GM23338 (cell line): ENCODE measurements at regions not wholly inside any gene's neighbourhood (a gene's known extent, or its start where the extent isn't known, plus 50 kb on each side); places are given as distances from the start of the nearest gene placed in this dataset.

ENCODE experiments used
- ATAC-seq: fragments of 200-7000 bp; cut with Tn5 transposase; 3 replicates; pipeline ENCODE4 v1.9.1; 2020
- DNase-seq: peaks from one replicate; pipeline ENCODE4 v3.0.0-alpha.2; 2015; ENCODE audit warnings: low spot score
- H2AFZ ChIP-seq: fragments of 200-600 bp; sonication (generic); 2 replicates; pipeline ENCODE4 v1.8.0; 2016; ENCODE audit warnings: antibody characterized with exemption, mild to moderate bottlenecking, moderate library complexity
- H3F3A ChIP-seq: fragments of 200-600 bp; sonication (generic); replicated peaks from 2 replicates; pipeline ENCODE4 v1.8.0; 2017; ENCODE audit warnings: antibody characterized with exemption, mixed run types, low read depth
- H3K27ac ChIP-seq: fragments of 200-600 bp; sonication (generic); 2 replicates; pipeline ENCODE4 v1.6.1; 2016; ENCODE audit warnings: low read depth
- H3K27me3 ChIP-seq: fragments of 200-600 bp; sonication (generic); 2 replicates; pipeline ENCODE4 v1.8.0; 2016; ENCODE audit warnings: mild to moderate bottlenecking, mixed run types, moderate library complexity; ENCODE audit not compliant: insufficient read depth
- H3K36me3 ChIP-seq: fragments of 200-600 bp; sonication (generic); 2 replicates; pipeline ENCODE4 v1.8.0; 2016; ENCODE audit warnings: mild to moderate bottlenecking; ENCODE audit not compliant: insufficient read depth
- H3K4me1 ChIP-seq: fragments of 200-600 bp; sonication (generic); 2 replicates; pipeline ENCODE4 v1.8.0; 2016; ENCODE audit warnings: mild to moderate bottlenecking, moderate library complexity; ENCODE audit not compliant: insufficient read depth
- H3K4me2 ChIP-seq: fragments of 200-600 bp; sonication (generic); 2 replicates; pipeline ENCODE4 v1.7.1; 2017; ENCODE audit warnings: mixed run types
- H3K4me3 ChIP-seq: fragments of 200-600 bp; sonication (generic); 2 replicates; pipeline ENCODE4 v1.6.1; 2016; ENCODE audit warnings: mixed run types
- H3K79me2 ChIP-seq: fragments of 200-600 bp; sonication (generic); replicated peaks from 2 replicates; pipeline ENCODE4 v1.8.0; 2017; ENCODE audit warnings: mild to moderate bottlenecking; ENCODE audit not compliant: insufficient read depth
- H3K9me2 ChIP-seq: fragments of 200-600 bp; sonication (generic); 2 replicates; pipeline ENCODE4 v1.8.0; 2017; ENCODE audit not compliant: insufficient read depth
- H4K20me1 ChIP-seq: fragments of 200-600 bp; sonication (generic); replicated peaks from 2 replicates; pipeline ENCODE4 v1.8.0; 2017; ENCODE audit warnings: mild to moderate bottlenecking; ENCODE audit not compliant: insufficient read depth
- H3K27ac Mint-ChIP-seq: 2 replicates; pipeline ENCODE4 v1.8.0; 2020; ENCODE audit warnings: inconsistent platforms, mild to moderate bottlenecking, moderate library complexity, mixed read lengths
- H3K27me3 Mint-ChIP-seq: 3 replicates; pipeline ENCODE4 v1.8.0; 2022; ENCODE audit warnings: low read depth, mild to moderate bottlenecking, moderate library complexity, mixed read lengths, inconsistent platforms; ENCODE audit not compliant: insufficient read depth, poor library complexity
- H3K36me3 Mint-ChIP-seq: 3 replicates; pipeline ENCODE4 v1.8.0; 2021; ENCODE audit warnings: low read depth, mild to moderate bottlenecking, inconsistent platforms, moderate library complexity, mixed read lengths
- H3K4me1 Mint-ChIP-seq: 3 replicates; pipeline ENCODE4 v1.8.0; 2020; ENCODE audit warnings: mild to moderate bottlenecking, inconsistent platforms, mixed read lengths
- H3K4me3 Mint-ChIP-seq: 3 replicates; pipeline ENCODE4 v1.8.0; 2021; ENCODE audit warnings: moderate library complexity, mild to moderate bottlenecking, inconsistent platforms, mixed read lengths
- H3K9me3 Mint-ChIP-seq: 3 replicates; pipeline ENCODE4 v1.8.0; 2020; ENCODE audit warnings: moderate library complexity, mild to moderate bottlenecking, inconsistent platforms, mixed read lengths
- CREB1 ChIP-seq: fragments of 250-450 bp; sonication (Bioruptor Pico); IDR thresholded peaks from 2 replicates; pipeline ENCODE4 v1.5.0; 2020; ENCODE audit warnings: low read depth, mild to moderate bottlenecking, moderate library complexity
- EZH2 ChIP-seq: fragments of 200-600 bp; sonication (generic); IDR thresholded peaks from one replicate; pipeline ENCODE4 v1.8.0; 2017; ENCODE audit warnings: antibody characterized with exemption, mild to moderate bottlenecking, low read depth; ENCODE audit not compliant: unreplicated experiment
- EZH2phosphoT487 ChIP-seq: fragments of 200-600 bp; sonication (generic); IDR thresholded peaks from one replicate; pipeline ENCODE4 v1.8.1; 2018; ENCODE audit warnings: antibody characterized with exemption; ENCODE audit not compliant: unreplicated experiment
- JUNB ChIP-seq: IDR thresholded peaks from one replicate; pipeline ENCODE4 v1.6.1; 2016; ENCODE audit warnings: antibody characterized with exemption; ENCODE audit not compliant: unreplicated experiment
- NANOG ChIP-seq: IDR thresholded peaks from 2 replicates; pipeline ENCODE4 v1.6.1; 2016; ENCODE audit warnings: antibody characterized with exemption, borderline replicate concordance
- ZNF331 ChIP-seq: fragments of 250-450 bp; sonication (Bioruptor Pico); IDR thresholded peaks from 2 replicates; pipeline ENCODE4 v1.5.0; 2020; ENCODE audit warnings: low read depth, mild to moderate bottlenecking, moderate library complexity
- ZNF462 ChIP-seq: fragments of 250-450 bp; sonication (Bioruptor Pico); IDR thresholded peaks from 2 replicates; pipeline ENCODE4 v1.5.0; 2020; ENCODE audit warnings: mild to moderate bottlenecking, moderate library complexity
- TF ChIP-seq, protein P1 (sequence below): IDR thresholded peaks from 2 replicates; pipeline ENCODE4 v1.6.1; 2016; ENCODE audit warnings: antibody characterized with exemption
- TF ChIP-seq, protein P2 (sequence below): IDR thresholded peaks from one replicate; pipeline ENCODE4 v1.6.1; 2018; ENCODE audit warnings: antibody characterized with exemption; ENCODE audit not compliant: unreplicated experiment

GRCh38 chr12:91746976-91747375, 398.7 kb downstream of the BTG1 start:
- no peak overlapping the region for H3K4me3 Mint-ChIP-seq
- no peak overlapping the region for H3K4me3 ChIP-seq
- H3K9me2 ChIP-seq: no peaks in the 10 kb centered on the region
- no peaks in the 10 kb centered on the region for H3K79me2 ChIP-seq
- TF ChIP-seq ZNF331 (CRISPR knock-in tag): no peak
- no peak for TF ChIP-seq EZH2
- TF ChIP-seq, protein P1, sequence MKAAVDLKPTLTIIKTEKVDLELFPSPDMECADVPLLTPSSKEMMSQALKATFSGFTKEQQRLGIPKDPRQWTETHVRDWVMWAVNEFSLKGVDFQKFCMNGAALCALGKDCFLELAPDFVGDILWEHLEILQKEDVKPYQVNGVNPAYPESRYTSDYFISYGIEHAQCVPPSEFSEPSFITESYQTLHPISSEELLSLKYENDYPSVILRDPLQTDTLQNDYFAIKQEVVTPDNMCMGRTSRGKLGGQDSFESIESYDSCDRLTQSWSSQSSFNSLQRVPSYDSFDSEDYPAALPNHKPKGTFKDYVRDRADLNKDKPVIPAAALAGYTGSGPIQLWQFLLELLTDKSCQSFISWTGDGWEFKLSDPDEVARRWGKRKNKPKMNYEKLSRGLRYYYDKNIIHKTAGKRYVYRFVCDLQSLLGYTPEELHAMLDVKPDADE: no peak
- TF ChIP-seq, protein P2, sequence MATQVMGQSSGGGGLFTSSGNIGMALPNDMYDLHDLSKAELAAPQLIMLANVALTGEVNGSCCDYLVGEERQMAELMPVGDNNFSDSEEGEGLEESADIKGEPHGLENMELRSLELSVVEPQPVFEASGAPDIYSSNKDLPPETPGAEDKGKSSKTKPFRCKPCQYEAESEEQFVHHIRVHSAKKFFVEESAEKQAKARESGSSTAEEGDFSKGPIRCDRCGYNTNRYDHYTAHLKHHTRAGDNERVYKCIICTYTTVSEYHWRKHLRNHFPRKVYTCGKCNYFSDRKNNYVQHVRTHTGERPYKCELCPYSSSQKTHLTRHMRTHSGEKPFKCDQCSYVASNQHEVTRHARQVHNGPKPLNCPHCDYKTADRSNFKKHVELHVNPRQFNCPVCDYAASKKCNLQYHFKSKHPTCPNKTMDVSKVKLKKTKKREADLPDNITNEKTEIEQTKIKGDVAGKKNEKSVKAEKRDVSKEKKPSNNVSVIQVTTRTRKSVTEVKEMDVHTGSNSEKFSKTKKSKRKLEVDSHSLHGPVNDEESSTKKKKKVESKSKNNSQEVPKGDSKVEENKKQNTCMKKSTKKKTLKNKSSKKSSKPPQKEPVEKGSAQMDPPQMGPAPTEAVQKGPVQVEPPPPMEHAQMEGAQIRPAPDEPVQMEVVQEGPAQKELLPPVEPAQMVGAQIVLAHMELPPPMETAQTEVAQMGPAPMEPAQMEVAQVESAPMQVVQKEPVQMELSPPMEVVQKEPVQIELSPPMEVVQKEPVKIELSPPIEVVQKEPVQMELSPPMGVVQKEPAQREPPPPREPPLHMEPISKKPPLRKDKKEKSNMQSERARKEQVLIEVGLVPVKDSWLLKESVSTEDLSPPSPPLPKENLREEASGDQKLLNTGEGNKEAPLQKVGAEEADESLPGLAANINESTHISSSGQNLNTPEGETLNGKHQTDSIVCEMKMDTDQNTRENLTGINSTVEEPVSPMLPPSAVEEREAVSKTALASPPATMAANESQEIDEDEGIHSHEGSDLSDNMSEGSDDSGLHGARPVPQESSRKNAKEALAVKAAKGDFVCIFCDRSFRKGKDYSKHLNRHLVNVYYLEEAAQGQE: no peak
- TF ChIP-seq CREB1: no peak
- no peaks in the 10 kb centered on the region for H3F3A ChIP-seq
- no peaks in the 10 kb centered on the region for H4K20me1 ChIP-seq
- H3K36me3 ChIP-seq: no peaks in the 10 kb centered on the region
- no peaks in the 10 kb centered on the region for H3K4me1 ChIP-seq
- no peaks in the 10 kb centered on the region for H3K4me1 Mint-ChIP-seq
- no peaks in the 10 kb centered on the region for H3K27me3 ChIP-seq
- no peak for DNase-seq
- H3K4me2 ChIP-seq: no peak overlapping the region
- H3K27ac Mint-ChIP-seq: no peak overlapping the region
- H3K27me3 Mint-ChIP-seq: no peaks in the 10 kb centered on the region
- no peak for ATAC-seq
- H3K36me3 Mint-ChIP-seq: peaks cover 2% of the 10 kb centered on the region; the same call in 1 of the 3 replicates
- no peak overlapping the region for H2AFZ ChIP-seq
- H3K9me3 Mint-ChIP-seq: peaks cover 2% of the 10 kb centered on the region; the same call in 1 of the 3 replicates
- H3K27ac ChIP-seq: no peak overlapping the region

- Histone ChIP-seq H2AFZ (peak overlapping the region; percentile 53; the same call in 1 of the 2 replicates), H3K27me3 (no peaks in the 10 kb centered on the region), H3K36me3 (no peaks in the 10 kb centered on the region), H3F3A (no peaks in the 10 kb centered on the region), H3K4me1 (no peaks in the 10 kb centered on the region), H4K20me1 (no peaks in the 10 kb centered on the region), H3K27ac (no peak overlapping the region), H3K79me2 (no peaks in the 10 kb centered on the region), H3K4me2 (no peak overlapping the region), H3K4me3 (no peak overlapping the region), H3K9me2 (no peaks in the 10 kb centered on the region)
- ATAC-seq (no peak), DNase-seq (no peak)
- TF ChIP-seq NANOG (no peak), EZH2phosphoT487 (no peak), ZNF462 (no peak), JUNB (no peak)
- no peak overlapping the region for H3K4me3 Mint-ChIP-seq
- no peaks in the 10 kb centered on the region for H3K4me1 Mint-ChIP-seq
- H3K36me3 Mint-ChIP-seq: no peaks in the 10 kb centered on the region
- no peaks in the 10 kb centered on the region; the same call in 2 of the 3 replicates for H3K9me3 Mint-ChIP-seq
- no peaks in the 10 kb centered on the region for H3K27me3 Mint-ChIP-seq
- H3K27ac Mint-ChIP-seq: no peak overlapping the region
Measured at GRCh38 chr12:91744597-91744996, 401.0 kb downstream of the BTG1 start.
